Calu3 (cell line): ENCODE measurements at regions not wholly inside any gene's neighbourhood (a gene's known extent, or its start where the extent isn't known, plus 50 kb on each side); places are given as distances from the start of the nearest gene placed in this dataset.

Experiments
- BruUV-seq: library from RNA; stranded (reverse); fragments of 400-500 nt; replicated peaks from 2 replicates; lab custom pipeline; 2021; lab: Mats Ljungman, UMichigan
- CTCF ChIA-PET: fragments of 300-600 bp; sonication (Branson Sonifier 250); formaldehyde crosslinking; loops from one replicate; lab custom pipeline; 2022; ENCODE audit warnings: antibody characterized with exemption; lab: Charles Lee
- DNase-seq: peaks from one replicate; pipeline ENCODE4 v3.0.0; 2022
- H3K27ac Mint-ChIP-seq: one replicate; pipeline ENCODE4 v1.8.0; 2022; ENCODE audit warnings: mixed read lengths; ENCODE audit not compliant: unreplicated experiment
- H3K27me3 Mint-ChIP-seq: one replicate; pipeline ENCODE4 v1.8.0; 2022; ENCODE audit warnings: mixed read lengths; ENCODE audit not compliant: unreplicated experiment
- H3K36me3 Mint-ChIP-seq: one replicate; pipeline ENCODE4 v1.8.0; 2022; ENCODE audit warnings: mild to moderate bottlenecking, moderate library complexity, mixed read lengths; ENCODE audit not compliant: insufficient read depth, unreplicated experiment
- H3K4me1 Mint-ChIP-seq: one replicate; pipeline ENCODE4 v1.8.0; 2022; ENCODE audit warnings: mild to moderate bottlenecking, low read depth, mixed read lengths; ENCODE audit not compliant: unreplicated experiment
- H3K4me3 Mint-ChIP-seq: one replicate; pipeline ENCODE4 v1.8.0; 2022; ENCODE audit warnings: mild to moderate bottlenecking, low read depth, moderate library complexity, mixed read lengths; ENCODE audit not compliant: unreplicated experiment
- H3K9me3 Mint-ChIP-seq: one replicate; pipeline ENCODE4 v1.8.0; 2022; ENCODE audit warnings: low read depth, mixed read lengths; ENCODE audit not compliant: unreplicated experiment
- CTCF ChIP-seq: fragments of 200-600 bp; IDR thresholded peaks from one replicate; pipeline ENCODE4 v1.8.0; 2022; ENCODE audit warnings: antibody characterized with exemption; ENCODE audit not compliant: unreplicated experiment
- intact Hi-C: fragments of 100-400 bp; cut with micrococcal nuclease; formaldehyde crosslinking; loops from one replicate; pipeline ENCODE4 v1.10.0; 2022; ENCODE audit not compliant: unreplicated experiment

- intact Hi-C loops, result no loop called here
- Mint-ChIP-seq H3K27me3 (no peaks in the 10 kb centered on the region), H3K9me3 (no peaks in the 10 kb centered on the region), H3K4me3 (no peak overlapping the region), H3K36me3 (peaks cover 5% of the 10 kb centered on the region), H3K27ac (no peak overlapping the region), H3K4me1 (peaks cover 14% of the 10 kb centered on the region)
- DNase-seq, result no peak
- TF ChIP-seq CTCF, result no peak
- no TSS peak for BruUV-seq
- CTCF ChIA-PET, result no interaction called here
Observed at GRCh38 chr16:27721531-27722181, 171.7 kb downstream of the KATNIP start.

GRCh38 chr16:27722207-27722606 lies 172.3 kb downstream of the KATNIP start:
- H3K4me3 Mint-ChIP-seq, result no peak overlapping the region

GRCh38 chr16:27722892-27723450 lies 173.0 kb downstream of the KATNIP start:
- Mint-ChIP-seq H3K4me1 (peaks cover 13% of the 10 kb centered on the region), H3K27me3 (no peaks in the 10 kb centered on the region), H3K36me3 (peaks cover 5% of the 10 kb centered on the region), H3K4me3 (no peak overlapping the region), H3K9me3 (no peaks in the 10 kb centered on the region), H3K27ac (no peak overlapping the region)
- no TSS peak for BruUV-seq
- DNase-seq, result no peak
- no peak for TF ChIP-seq CTCF
- CTCF ChIA-PET, result no interaction called here
- intact Hi-C loops, result no loop called here

More at GRCh38 chr16:27722207-27722606, 172.3 kb downstream of the KATNIP start:
- intact Hi-C loops, result no loop called here
- Mint-ChIP-seq H3K27ac (no peak overlapping the region), H3K9me3 (no peaks in the 10 kb centered on the region), H3K36me3 (peaks cover 5% of the 10 kb centered on the region), H3K27me3 (no peaks in the 10 kb centered on the region), H3K4me1 (peaks cover 14% of the 10 kb centered on the region)
- DNase-seq, result no peak
- TF ChIP-seq CTCF, result no peak
- CTCF ChIA-PET, result no interaction called here
- BruUV-seq, result no TSS peak

- CTCF ChIA-PET, result interaction anchor here (0.6 kb wide), 1 partner anchor 174 kb away, joined by 4 read pairs; the partner anchor contains the start of genes GTF3C1 and KATNIP
- peaks cover 3% of the 10 kb centered on the region for H3K4me1 Mint-ChIP-seq
- intact Hi-C loops, result no loop called here
- no peak for TF ChIP-seq CTCF
- peaks cover under 1% of the 10 kb centered on the region for H3K36me3 Mint-ChIP-seq
- no peak overlapping the region for H3K4me3 Mint-ChIP-seq
- no peaks in the 10 kb centered on the region for H3K27me3 Mint-ChIP-seq
- no peak for DNase-seq
- no TSS peak for BruUV-seq
- H3K27ac Mint-ChIP-seq, result no peak overlapping the region
- H3K9me3 Mint-ChIP-seq, result no peaks in the 10 kb centered on the region
Observed at GRCh38 chr16:27723711-27724481, 174.0 kb downstream of the KATNIP start.
